HL-60 (cell line): ENCODE measurements at regions not wholly inside any gene's neighbourhood (a gene's known extent, or its start where the extent isn't known, plus 50 kb on each side); places are given as distances from the start of the nearest gene placed in this dataset.

Experiments used
- DNase-seq, 2 experiments: peaks; one replicate each; pipeline ENCODE4 v3.0.0-alpha.2; 2010 to 2020; ENCODE audit warnings: low read depth in 1 of 2, low spot score in 1 of 2
- H3K27ac ChIP-seq: fragments of 250-450 bp; sonication (Bioruptor Pico); replicated peaks from 2 replicates; pipeline ENCODE4 v1.5.1; 2020; ENCODE audit warnings: mild to moderate bottlenecking, moderate library complexity
- H3K27me3 ChIP-seq: fragments of 250-450 bp; sonication (Bioruptor Pico); 2 replicates; pipeline ENCODE4 v1.5.1; 2021; ENCODE audit warnings: mild to moderate bottlenecking, moderate library complexity; ENCODE audit not compliant: insufficient read depth, poor library complexity, severe bottlenecking
- H3K4me3 ChIP-seq: replicated peaks from 2 replicates; pipeline ENCODE4 v1.5.1; 2011; ENCODE audit warnings: mild to moderate bottlenecking, control low read depth, low read length; ENCODE audit not compliant: insufficient read depth
- GABPA ChIP-seq: IDR thresholded peaks from 2 replicates; pipeline ENCODE4 v1.6.1; 2012; ENCODE audit warnings: low read depth
- POLR2AphosphoS5 ChIP-seq: IDR thresholded peaks from 2 replicates; pipeline ENCODE4 v1.6.1; 2012; ENCODE audit warnings: low read depth
- SPI1 ChIP-seq: IDR thresholded peaks from 2 replicates; pipeline ENCODE4 v1.6.1; 2012; ENCODE audit warnings: low read depth, mild to moderate bottlenecking, borderline replicate concordance
- TF ChIP-seq, protein P1 (sequence below): IDR thresholded peaks from one replicate; pipeline ENCODE4 v1.5.1; 2011; ENCODE audit warnings: low read length, control low read depth, inconsistent platforms; ENCODE audit not compliant: insufficient read depth
- TF ChIP-seq, protein P2 (sequence below): IDR thresholded peaks from 2 replicates; pipeline ENCODE4 v1.6.1; 2012; ENCODE audit warnings: low read depth; ENCODE audit not compliant: insufficient replicate concordance

- TF ChIP-seq, protein P1, sequence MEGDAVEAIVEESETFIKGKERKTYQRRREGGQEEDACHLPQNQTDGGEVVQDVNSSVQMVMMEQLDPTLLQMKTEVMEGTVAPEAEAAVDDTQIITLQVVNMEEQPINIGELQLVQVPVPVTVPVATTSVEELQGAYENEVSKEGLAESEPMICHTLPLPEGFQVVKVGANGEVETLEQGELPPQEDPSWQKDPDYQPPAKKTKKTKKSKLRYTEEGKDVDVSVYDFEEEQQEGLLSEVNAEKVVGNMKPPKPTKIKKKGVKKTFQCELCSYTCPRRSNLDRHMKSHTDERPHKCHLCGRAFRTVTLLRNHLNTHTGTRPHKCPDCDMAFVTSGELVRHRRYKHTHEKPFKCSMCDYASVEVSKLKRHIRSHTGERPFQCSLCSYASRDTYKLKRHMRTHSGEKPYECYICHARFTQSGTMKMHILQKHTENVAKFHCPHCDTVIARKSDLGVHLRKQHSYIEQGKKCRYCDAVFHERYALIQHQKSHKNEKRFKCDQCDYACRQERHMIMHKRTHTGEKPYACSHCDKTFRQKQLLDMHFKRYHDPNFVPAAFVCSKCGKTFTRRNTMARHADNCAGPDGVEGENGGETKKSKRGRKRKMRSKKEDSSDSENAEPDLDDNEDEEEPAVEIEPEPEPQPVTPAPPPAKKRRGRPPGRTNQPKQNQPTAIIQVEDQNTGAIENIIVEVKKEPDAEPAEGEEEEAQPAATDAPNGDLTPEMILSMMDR, result no peak
- TF ChIP-seq, protein P2, sequence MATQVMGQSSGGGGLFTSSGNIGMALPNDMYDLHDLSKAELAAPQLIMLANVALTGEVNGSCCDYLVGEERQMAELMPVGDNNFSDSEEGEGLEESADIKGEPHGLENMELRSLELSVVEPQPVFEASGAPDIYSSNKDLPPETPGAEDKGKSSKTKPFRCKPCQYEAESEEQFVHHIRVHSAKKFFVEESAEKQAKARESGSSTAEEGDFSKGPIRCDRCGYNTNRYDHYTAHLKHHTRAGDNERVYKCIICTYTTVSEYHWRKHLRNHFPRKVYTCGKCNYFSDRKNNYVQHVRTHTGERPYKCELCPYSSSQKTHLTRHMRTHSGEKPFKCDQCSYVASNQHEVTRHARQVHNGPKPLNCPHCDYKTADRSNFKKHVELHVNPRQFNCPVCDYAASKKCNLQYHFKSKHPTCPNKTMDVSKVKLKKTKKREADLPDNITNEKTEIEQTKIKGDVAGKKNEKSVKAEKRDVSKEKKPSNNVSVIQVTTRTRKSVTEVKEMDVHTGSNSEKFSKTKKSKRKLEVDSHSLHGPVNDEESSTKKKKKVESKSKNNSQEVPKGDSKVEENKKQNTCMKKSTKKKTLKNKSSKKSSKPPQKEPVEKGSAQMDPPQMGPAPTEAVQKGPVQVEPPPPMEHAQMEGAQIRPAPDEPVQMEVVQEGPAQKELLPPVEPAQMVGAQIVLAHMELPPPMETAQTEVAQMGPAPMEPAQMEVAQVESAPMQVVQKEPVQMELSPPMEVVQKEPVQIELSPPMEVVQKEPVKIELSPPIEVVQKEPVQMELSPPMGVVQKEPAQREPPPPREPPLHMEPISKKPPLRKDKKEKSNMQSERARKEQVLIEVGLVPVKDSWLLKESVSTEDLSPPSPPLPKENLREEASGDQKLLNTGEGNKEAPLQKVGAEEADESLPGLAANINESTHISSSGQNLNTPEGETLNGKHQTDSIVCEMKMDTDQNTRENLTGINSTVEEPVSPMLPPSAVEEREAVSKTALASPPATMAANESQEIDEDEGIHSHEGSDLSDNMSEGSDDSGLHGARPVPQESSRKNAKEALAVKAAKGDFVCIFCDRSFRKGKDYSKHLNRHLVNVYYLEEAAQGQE, result no peak
- TF ChIP-seq POLR2AphosphoS5 (no peak), SPI1 (no peak), GABPA (no peak)
- Histone ChIP-seq H3K4me3 (no peak overlapping the region), H3K27ac (no peak overlapping the region), H3K27me3 (no peaks in the 10 kb centered on the region)
- no peak for DNase-seq
Measured at GRCh38 chr5:155459889-155460500, 446.4 kb downstream of the KIF4B start.

- no peak overlapping the region for H3K4me3 ChIP-seq
- no peak overlapping the region for H3K27ac ChIP-seq
- TF ChIP-seq, protein P1, result no peak
- TF ChIP-seq POLR2AphosphoS5 (no peak), SPI1 (no peak), GABPA (no peak)
- TF ChIP-seq, protein P2, result no peak
- H3K27me3 ChIP-seq, result no peaks in the 10 kb centered on the region
- no peak for DNase-seq
Measured at GRCh38 chr5:155460501-155460931, 447.0 kb downstream of the KIF4B start.

- no peaks in the 10 kb centered on the region for H3K27me3 ChIP-seq
- H3K4me3 ChIP-seq, result no peak overlapping the region
- H3K27ac ChIP-seq, result no peak overlapping the region
- DNase-seq, result no peak
- TF ChIP-seq, protein P1, result no peak
- TF ChIP-seq POLR2AphosphoS5 (no peak), SPI1 (no peak), GABPA (no peak)
- TF ChIP-seq, protein P2, result no peak
Measured at GRCh38 chr5:155461304-155461703, 447.7 kb downstream of the KIF4B start.
